Activated CD4-positive, alpha-beta T cell treated with anti-CD3 and anti-CD28 coated beads for 36 hours (primary cell): ENCODE measurements at regions not wholly inside any gene's neighbourhood (a gene's known extent, or its start where the extent isn't known, plus 50 kb on each side); places are given as distances from the start of the nearest gene placed in this dataset.

Experiments used
- ATAC-seq: fragments of 200-7000 bp; cut with Tn5 transposase; one replicate; pipeline ENCODE4 v1.10.0; 2021; ENCODE audit warnings: mild to moderate bottlenecking, moderate library complexity
- CTCF ChIA-PET: fragments of 350-600 bp; sonication (Branson Sonifier 250); formaldehyde crosslinking; loops from one replicate; lab custom pipeline; 2021; ENCODE audit warnings: antibody characterized with exemption; lab: Charles Lee
- POLR2A ChIA-PET: fragments of 350-600 bp; sonication (Branson Sonifier 250); formaldehyde crosslinking; loops from one replicate; lab custom pipeline; 2021; ENCODE audit warnings: antibody characterized with exemption, inconsistent platforms; lab: Charles Lee
- DNase-seq: peaks from one replicate; pipeline ENCODE4 v3.0.0-alpha.2; 2020
- H3K27ac Mint-ChIP-seq: one replicate; pipeline ENCODE4 v1.8.0; 2021; ENCODE audit warnings: mixed read lengths
- H3K27me3 Mint-ChIP-seq: one replicate; pipeline ENCODE4 v1.8.0; 2021; ENCODE audit warnings: mixed read lengths
- H3K36me3 Mint-ChIP-seq: one replicate; pipeline ENCODE4 v1.8.0; 2021; ENCODE audit warnings: low read depth, mixed read lengths
- H3K4me1 Mint-ChIP-seq: one replicate; pipeline ENCODE4 v1.8.0; 2021; ENCODE audit warnings: mixed read lengths
- H3K4me3 Mint-ChIP-seq: one replicate; pipeline ENCODE4 v1.8.0; 2021; ENCODE audit warnings: mild to moderate bottlenecking, moderate library complexity, mixed read lengths
- H3K9me3 Mint-ChIP-seq: one replicate; pipeline ENCODE4 v1.8.0; 2021; ENCODE audit warnings: low read depth, mixed read lengths
- intact Hi-C, 2 experiments: fragments of 100-400 bp; cut with DNase I in 1 of 2; cut with micrococcal nuclease in 1 of 2; formaldehyde crosslinking; loops; one replicate each; pipeline versions ENCODE4 v1.14.2 to v1.15.1; 2022 to 2024; cut with DNase I, micrococcal nuclease

GRCh38 chr2:192887337-192887736 lies 692.6 kb upstream of the TMEFF2 start:
- H3K4me1 Mint-ChIP-seq: no peaks in the 10 kb centered on the region
- ATAC-seq (no peak), DNase-seq (no peak)
- ChIA-PET POLR2A (no interaction called here), CTCF (no interaction called here)
- no peaks in the 10 kb centered on the region for H3K9me3 Mint-ChIP-seq
- H3K27me3 Mint-ChIP-seq: no peaks in the 10 kb centered on the region
- intact Hi-C loops: no loop called here
- no peak overlapping the region for H3K4me3 Mint-ChIP-seq
- H3K27ac Mint-ChIP-seq: no peak overlapping the region
- no peaks in the 10 kb centered on the region for H3K36me3 Mint-ChIP-seq

- Mint-ChIP-seq H3K36me3 (no peaks in the 10 kb centered on the region), H3K27me3 (no peaks in the 10 kb centered on the region), H3K4me1 (no peaks in the 10 kb centered on the region), H3K4me3 (no peak overlapping the region), H3K27ac (no peak overlapping the region), H3K9me3 (no peaks in the 10 kb centered on the region)
- intact Hi-C loops: no loop called here
- DNase-seq (no peak), ATAC-seq (no peak)
- CTCF ChIA-PET: no interaction called here
- POLR2A ChIA-PET: no interaction called here
These were observed 691.9 kb upstream of the TMEFF2 start for GRCh38 chr2:192886636-192887035.

- H3K36me3 Mint-ChIP-seq: no peaks in the 10 kb centered on the region
- POLR2A ChIA-PET: no interaction called here
- no peaks in the 10 kb centered on the region for H3K4me1 Mint-ChIP-seq
- DNase-seq: no peak
- no peak overlapping the region for H3K4me3 Mint-ChIP-seq
- CTCF ChIA-PET: no interaction called here
- ATAC-seq: no peak
- no peaks in the 10 kb centered on the region for H3K27me3 Mint-ChIP-seq
- no peaks in the 10 kb centered on the region for H3K9me3 Mint-ChIP-seq
- no peak overlapping the region for H3K27ac Mint-ChIP-seq
- intact Hi-C loops: no loop called here
These were observed 690.9 kb upstream of the TMEFF2 start for GRCh38 chr2:192885569-192886160.

- ChIA-PET POLR2A (no interaction called here), CTCF (no interaction called here)
- no peaks in the 10 kb centered on the region for H3K9me3 Mint-ChIP-seq
- H3K27me3 Mint-ChIP-seq: no peaks in the 10 kb centered on the region
- intact Hi-C loops: no loop called here
- no peak for ATAC-seq
- no peaks in the 10 kb centered on the region for H3K4me1 Mint-ChIP-seq
- H3K4me3 Mint-ChIP-seq: no peak overlapping the region
- no peaks in the 10 kb centered on the region for H3K36me3 Mint-ChIP-seq
- H3K27ac Mint-ChIP-seq: no peak overlapping the region
- DNase-seq: no peak
These were observed 682.4 kb upstream of the TMEFF2 start for GRCh38 chr2:192877159-192877558.

GRCh38 chr2:192876698-192877097 lies 682.0 kb upstream of the TMEFF2 start:
- no peak for DNase-seq
- intact Hi-C loops: no loop called here
- no peaks in the 10 kb centered on the region for H3K27me3 Mint-ChIP-seq

GRCh38 chr2:192854706-192855105 lies 660.0 kb upstream of the TMEFF2 start:
- H3K27me3 Mint-ChIP-seq: no peaks in the 10 kb centered on the region
- no peak overlapping the region for H3K27ac Mint-ChIP-seq
- CTCF ChIA-PET: no interaction called here
- ATAC-seq (no peak), DNase-seq (no peak)
- no peaks in the 10 kb centered on the region for H3K4me1 Mint-ChIP-seq
- no peak overlapping the region for H3K4me3 Mint-ChIP-seq
- intact Hi-C loops: no loop called here
- no peaks in the 10 kb centered on the region for H3K36me3 Mint-ChIP-seq
- H3K9me3 Mint-ChIP-seq: no peaks in the 10 kb centered on the region
- POLR2A ChIA-PET: no interaction called here

More at GRCh38 chr2:192876698-192877097, 682.0 kb upstream of the TMEFF2 start:
- ChIA-PET CTCF (no interaction called here), POLR2A (no interaction called here)
- H3K36me3 Mint-ChIP-seq: no peaks in the 10 kb centered on the region
- no peaks in the 10 kb centered on the region for H3K9me3 Mint-ChIP-seq
- ATAC-seq: no peak
- no peaks in the 10 kb centered on the region for H3K4me1 Mint-ChIP-seq
- H3K4me3 Mint-ChIP-seq: no peak overlapping the region
- no peak overlapping the region for H3K27ac Mint-ChIP-seq

GRCh38 chr2:192854031-192854430 lies 659.3 kb upstream of the TMEFF2 start:
- no peaks in the 10 kb centered on the region for H3K27me3 Mint-ChIP-seq
- CTCF ChIA-PET: no interaction called here
- no peaks in the 10 kb centered on the region for H3K4me1 Mint-ChIP-seq
- H3K9me3 Mint-ChIP-seq: no peaks in the 10 kb centered on the region
- H3K36me3 Mint-ChIP-seq: no peaks in the 10 kb centered on the region
- H3K27ac Mint-ChIP-seq: no peak overlapping the region
- ATAC-seq (no peak), DNase-seq (no peak)
- POLR2A ChIA-PET: no interaction called here
- intact Hi-C loops: no loop called here
- H3K4me3 Mint-ChIP-seq: no peak overlapping the region

- Mint-ChIP-seq H3K36me3 (no peaks in the 10 kb centered on the region), H3K4me1 (no peaks in the 10 kb centered on the region), H3K4me3 (no peak overlapping the region), H3K27me3 (no peaks in the 10 kb centered on the region), H3K27ac (no peak overlapping the region), H3K9me3 (no peaks in the 10 kb centered on the region)
- intact Hi-C loops: no loop called here
- CTCF ChIA-PET: no interaction called here
- POLR2A ChIA-PET: no interaction called here
- DNase-seq (no peak), ATAC-seq (no peak)
These were observed 634.2 kb upstream of the TMEFF2 start for GRCh38 chr2:192828947-192829346.

GRCh38 chr2:192828175-192828574 lies 633.4 kb upstream of the TMEFF2 start:
- no peak overlapping the region for H3K27ac Mint-ChIP-seq
- H3K27me3 Mint-ChIP-seq: no peaks in the 10 kb centered on the region
- no peaks in the 10 kb centered on the region for H3K4me1 Mint-ChIP-seq
- CTCF ChIA-PET: no interaction called here
- no peak overlapping the region for H3K4me3 Mint-ChIP-seq
- DNase-seq (no peak), ATAC-seq (no peak)
- H3K9me3 Mint-ChIP-seq: peaks cover under 1% of the 10 kb centered on the region
- H3K36me3 Mint-ChIP-seq: no peaks in the 10 kb centered on the region
- POLR2A ChIA-PET: no interaction called here
- intact Hi-C loops: no loop called here

- ChIA-PET POLR2A (no interaction called here), CTCF (no interaction called here)
- no peak overlapping the region for H3K4me3 Mint-ChIP-seq
- H3K27me3 Mint-ChIP-seq: no peaks in the 10 kb centered on the region
- no peak for ATAC-seq
- intact Hi-C loops: no loop called here
- H3K4me1 Mint-ChIP-seq: no peaks in the 10 kb centered on the region
- H3K27ac Mint-ChIP-seq: no peak overlapping the region
- H3K9me3 Mint-ChIP-seq: peaks cover 1% of the 10 kb centered on the region
- no peak for DNase-seq
- no peaks in the 10 kb centered on the region for H3K36me3 Mint-ChIP-seq
These were observed 633.0 kb upstream of the TMEFF2 start for GRCh38 chr2:192827735-192828134.

GRCh38 chr2:192814376-192814775 lies 619.6 kb upstream of the TMEFF2 start:
- H3K27me3 Mint-ChIP-seq: no peaks in the 10 kb centered on the region
- H3K4me1 Mint-ChIP-seq: no peaks in the 10 kb centered on the region
- peaks cover 2% of the 10 kb centered on the region for H3K9me3 Mint-ChIP-seq

GRCh38 chr2:192813341-192813740 lies 618.6 kb upstream of the TMEFF2 start:
- CTCF ChIA-PET: interaction anchor here (0.8 kb wide), 1 partner anchor 1316 kb away, joined by 3 read pairs; no protein-coding TSS in a partner anchor
- Mint-ChIP-seq H3K9me3 (peaks cover 6% of the 10 kb centered on the region), H3K27me3 (no peaks in the 10 kb centered on the region), H3K27ac (no peak overlapping the region), H3K36me3 (no peaks in the 10 kb centered on the region), H3K4me3 (no peak overlapping the region), H3K4me1 (no peaks in the 10 kb centered on the region)
- POLR2A ChIA-PET: no interaction called here
- DNase-seq: no peak
- ATAC-seq: no peak
- intact Hi-C loops: no loop called here

More at GRCh38 chr2:192814376-192814775, 619.6 kb upstream of the TMEFF2 start:
- DNase-seq (no peak), ATAC-seq (no peak)
- no peak overlapping the region for H3K27ac Mint-ChIP-seq
- ChIA-PET POLR2A (no interaction called here), CTCF (no interaction called here)
- intact Hi-C loops: no loop called here
- no peaks in the 10 kb centered on the region for H3K36me3 Mint-ChIP-seq
- H3K4me3 Mint-ChIP-seq: no peak overlapping the region

- ChIA-PET POLR2A (no interaction called here), CTCF (no interaction called here)
- intact Hi-C loops: no loop called here
- H3K9me3 Mint-ChIP-seq: peaks cover 9% of the 10 kb centered on the region
- no peak for ATAC-seq
- no peaks in the 10 kb centered on the region for H3K36me3 Mint-ChIP-seq
- H3K4me3 Mint-ChIP-seq: no peak overlapping the region
- H3K4me1 Mint-ChIP-seq: no peaks in the 10 kb centered on the region
- H3K27me3 Mint-ChIP-seq: no peaks in the 10 kb centered on the region
- no peak for DNase-seq
- H3K27ac Mint-ChIP-seq: no peak overlapping the region
These were observed 614.4 kb upstream of the TMEFF2 start for GRCh38 chr2:192809173-192809572.
